Stimulated activated CD8-positive, alpha-beta memory T cell treated with anti-CD3 and anti-CD28 coated beads, Interleukin-15, amount 100 ng/mL, for 1 hour (primary cell): ENCODE measurements at regions not wholly inside any gene's neighbourhood (a gene's known extent, or its start where the extent isn't known, plus 50 kb on each side); places are given as distances from the start of the nearest gene placed in this dataset.

Source experiments
- DNase-seq: peaks from one replicate; pipeline ENCODE4 v3.0.0-alpha.2; 2020; ENCODE audit warnings: low read depth

GRCh38 chr18:10057894-10058791 is 144.3 kb downstream of the VAPA start:
- DNase-seq: no peak

- no peak for DNase-seq
Measured at GRCh38 chr18:10059610-10060468, 146.0 kb downstream of the VAPA start.

GRCh38 chr18:10060469-10060782 is 146.6 kb downstream of the VAPA start:
- no peak for DNase-seq

GRCh38 chr18:10060841-10061240 is 147.0 kb downstream of the VAPA start:
- DNase-seq: no peak

GRCh38 chr18:10061566-10062140 is 147.8 kb downstream of the VAPA start:
- no peak for DNase-seq

- DNase-seq: no peak
Measured at GRCh38 chr18:10062302-10063300, 148.8 kb downstream of the VAPA start.

- no peak for DNase-seq
Measured at GRCh38 chr18:10063489-10063888, 149.7 kb downstream of the VAPA start.

GRCh38 chr18:10064267-10064666 is 150.5 kb downstream of the VAPA start:
- DNase-seq: no peak

GRCh38 chr18:10065296-10065695 is 151.5 kb downstream of the VAPA start:
- DNase-seq: no peak

- no peak for DNase-seq
Measured at GRCh38 chr18:10067670-10068659, 154.1 kb downstream of the VAPA start.

GRCh38 chr18:10068766-10069567 is 155.2 kb downstream of the VAPA start:
- no peak for DNase-seq

- no peak for DNase-seq
Measured at GRCh38 chr18:10070561-10071000, 156.8 kb downstream of the VAPA start.

GRCh38 chr18:10072671-10073175 is 158.9 kb downstream of the VAPA start:
- DNase-seq: no peak

GRCh38 chr18:10074110-10074509 is 160.3 kb downstream of the VAPA start:
- DNase-seq: no peak

GRCh38 chr18:10074728-10075127 is 160.9 kb downstream of the VAPA start:
- DNase-seq: no peak

- DNase-seq: no peak
Measured at GRCh38 chr18:10076502-10077030, 162.8 kb downstream of the VAPA start.

GRCh38 chr18:10077986-10078385 is 164.2 kb downstream of the VAPA start:
- no peak for DNase-seq

- no peak for DNase-seq
Measured at GRCh38 chr18:10080372-10080771, 166.6 kb downstream of the VAPA start.

GRCh38 chr18:10081492-10081891 is 167.7 kb downstream of the VAPA start:
- no peak for DNase-seq
